Breast epithelium (tissue), 3 donors: ENCODE measurements at regions not wholly inside any gene's neighbourhood (a gene's known extent, or its start where the extent isn't known, plus 50 kb on each side); places are given as distances from the start of the nearest gene placed in this dataset.

ENCODE experiments used
- POLR2A ChIP-seq: fragments of 450-650 bp; IDR thresholded peaks from one replicate; pipeline ENCODE4 v1.6.1; 2016; ENCODE audit warnings: antibody characterized with exemption, mild to moderate bottlenecking, moderate library complexity
- POLR2AphosphoS5 ChIP-seq, 3 donors: sonication (generic); formaldehyde crosslinking; IDR thresholded peaks; one replicate each; pipeline ENCODE4 v1.6.1; 2017; ENCODE audit warnings: antibody characterized with exemption in 3 of 3
- TF ChIP-seq, protein P1 (sequence below), 3 donors: fragments of 450-650 bp; IDR thresholded peaks; one replicate each; pipeline ENCODE4 v1.5.1; 2016 to 2017; ENCODE audit warnings: antibody characterized with exemption in 3 of 3, mild to moderate bottlenecking in 3 of 3, moderate library complexity in 3 of 3

- TF ChIP-seq, protein P1, sequence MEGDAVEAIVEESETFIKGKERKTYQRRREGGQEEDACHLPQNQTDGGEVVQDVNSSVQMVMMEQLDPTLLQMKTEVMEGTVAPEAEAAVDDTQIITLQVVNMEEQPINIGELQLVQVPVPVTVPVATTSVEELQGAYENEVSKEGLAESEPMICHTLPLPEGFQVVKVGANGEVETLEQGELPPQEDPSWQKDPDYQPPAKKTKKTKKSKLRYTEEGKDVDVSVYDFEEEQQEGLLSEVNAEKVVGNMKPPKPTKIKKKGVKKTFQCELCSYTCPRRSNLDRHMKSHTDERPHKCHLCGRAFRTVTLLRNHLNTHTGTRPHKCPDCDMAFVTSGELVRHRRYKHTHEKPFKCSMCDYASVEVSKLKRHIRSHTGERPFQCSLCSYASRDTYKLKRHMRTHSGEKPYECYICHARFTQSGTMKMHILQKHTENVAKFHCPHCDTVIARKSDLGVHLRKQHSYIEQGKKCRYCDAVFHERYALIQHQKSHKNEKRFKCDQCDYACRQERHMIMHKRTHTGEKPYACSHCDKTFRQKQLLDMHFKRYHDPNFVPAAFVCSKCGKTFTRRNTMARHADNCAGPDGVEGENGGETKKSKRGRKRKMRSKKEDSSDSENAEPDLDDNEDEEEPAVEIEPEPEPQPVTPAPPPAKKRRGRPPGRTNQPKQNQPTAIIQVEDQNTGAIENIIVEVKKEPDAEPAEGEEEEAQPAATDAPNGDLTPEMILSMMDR (IDR thresholded peaks at IDR 0.05) = no peak
- TF ChIP-seq POLR2A (no peak), POLR2AphosphoS5 (IDR thresholded peaks at IDR 0.05) (no peak)
These were observed 209.2 kb upstream of the TBX18 start for GRCh38 chr6:84973606-84974005.
